PC-9 (cell line): ENCODE measurements at regions not wholly inside any gene's neighbourhood (a gene's known extent, or its start where the extent isn't known, plus 50 kb on each side); places are given as distances from the start of the nearest gene placed in this dataset.

Source experiments
- CTCF ChIP-seq: fragments of 200-600 bp; sonication (generic); conservative IDR thresholded peaks from 2 replicates; pipeline ENCODE4 v1.6.1; 2017; ENCODE audit warnings: mixed run types, antibody characterized with exemption, mild to moderate bottlenecking, moderate library complexity
- EZH2 ChIP-seq: fragments of 200-600 bp; sonication (generic); IDR thresholded peaks from 2 replicates; pipeline ENCODE4 v1.8.0; 2017; ENCODE audit warnings: antibody characterized with exemption, low read depth

- TF ChIP-seq CTCF = no peak
- no peak for TF ChIP-seq EZH2
Measured at GRCh38 chr9:79028101-79028500, 543.7 kb upstream of the TLE4 start.
